ENCODE measurements at regions not wholly inside any gene's neighbourhood (a gene's known extent, or its start where the extent isn't known, plus 50 kb on each side); places are given as distances from the start of the nearest gene placed in this dataset.
A peak's percentile ranks its signal among the peaks of the same experiment; 100 is the strongest.

- no peak overlapping the region for H3K27ac ChIP-seq
- TF ChIP-seq ZFX (IDR thresholded peaks at IDR 0.05) (no peak), CTCF (conservative IDR thresholded peaks at IDR 0.05) (no peak)
Measured at GRCh38 chr1:17914131-17914530, 159.0 kb downstream of the ACTL8 start.

- TF ChIP-seq CTCF (conservative IDR thresholded peaks at IDR 0.05) (no peak), ZFX (IDR thresholded peaks at IDR 0.05) (no peak)
- no peak overlapping the region for H3K27ac ChIP-seq
Measured at GRCh38 chr1:17914987-17915386, 159.9 kb downstream of the ACTL8 start.

GRCh38 chr1:17915511-17916197 is 160.5 kb downstream of the ACTL8 start:
- no peak overlapping the region for H3K27ac ChIP-seq
- TF ChIP-seq CTCF (conservative IDR thresholded peaks at IDR 0.05) (no peak), ZFX (IDR thresholded peaks at IDR 0.05) (no peak)

GRCh38 chr1:17916702-17917101 is 161.6 kb downstream of the ACTL8 start:
- no peak for TF ChIP-seq CTCF (conservative IDR thresholded peaks at IDR 0.05)
- H3K27ac ChIP-seq = no peak overlapping the region

GRCh38 chr1:17919525-17920439 is 164.6 kb downstream of the ACTL8 start:
- TF ChIP-seq ZFX (IDR thresholded peaks at IDR 0.05) (no peak), CTCF (conservative IDR thresholded peaks at IDR 0.05) (peak; percentile 55)
- H3K27ac ChIP-seq = no peak overlapping the region

GRCh38 chr1:17920881-17921640 is 165.9 kb downstream of the ACTL8 start:
- TF ChIP-seq CTCF (conservative IDR thresholded peaks at IDR 0.05) = no peak
- TF ChIP-seq ZFX (IDR thresholded peaks at IDR 0.05) = no peak
- no peak overlapping the region for H3K27ac ChIP-seq
